WERI-Rb-1 (cell line): ENCODE measurements at regions not wholly inside any gene's neighbourhood (a gene's known extent, or its start where the extent isn't known, plus 50 kb on each side); places are given as distances from the start of the nearest gene placed in this dataset.
"Not testable (repeated sequence)": the region's sequence is repeated elsewhere in the genome, so short reads cannot be mapped to it uniquely, and the experiment has no call there.

Experiments
- DNase-seq: peaks from one replicate; pipeline ENCODE4 v3.0.0-alpha.2; 2020
- H3K27ac ChIP-seq: fragments of 250-450 bp; sonication (Bioruptor Pico); 2 replicates; pipeline ENCODE4 v1.5.1; 2020; ENCODE audit warnings: mild to moderate bottlenecking, moderate library complexity
- H3K27me3 ChIP-seq: fragments of 250-450 bp; sonication (Bioruptor Pico); 2 replicates; pipeline ENCODE4 v1.5.1; 2021; ENCODE audit warnings: mild to moderate bottlenecking, low read depth, moderate library complexity; ENCODE audit not compliant: insufficient read depth, severe bottlenecking
- H3K36me3 ChIP-seq: fragments of 250-450 bp; sonication (Bioruptor Pico); 2 replicates; pipeline ENCODE4 v1.5.1; 2020; ENCODE audit warnings: mild to moderate bottlenecking, moderate library complexity
- H3K4me3 ChIP-seq: 2 replicates; pipeline ENCODE4 v1.5.1; 2011; ENCODE audit warnings: low read depth, mild to moderate bottlenecking, control low read depth, low read length
- H3K9me3 ChIP-seq: fragments of 250-450 bp; sonication (Bioruptor Pico); 2 replicates; pipeline ENCODE4 v1.5.1; 2021; ENCODE audit warnings: mild to moderate bottlenecking, moderate library complexity; ENCODE audit not compliant: severe bottlenecking
- TF ChIP-seq, protein P1 (sequence below): IDR thresholded peaks from 2 replicates; pipeline ENCODE4 v1.5.1; 2011; ENCODE audit warnings: low read depth, mild to moderate bottlenecking, control low read depth, inconsistent platforms, low read length

DNA sequence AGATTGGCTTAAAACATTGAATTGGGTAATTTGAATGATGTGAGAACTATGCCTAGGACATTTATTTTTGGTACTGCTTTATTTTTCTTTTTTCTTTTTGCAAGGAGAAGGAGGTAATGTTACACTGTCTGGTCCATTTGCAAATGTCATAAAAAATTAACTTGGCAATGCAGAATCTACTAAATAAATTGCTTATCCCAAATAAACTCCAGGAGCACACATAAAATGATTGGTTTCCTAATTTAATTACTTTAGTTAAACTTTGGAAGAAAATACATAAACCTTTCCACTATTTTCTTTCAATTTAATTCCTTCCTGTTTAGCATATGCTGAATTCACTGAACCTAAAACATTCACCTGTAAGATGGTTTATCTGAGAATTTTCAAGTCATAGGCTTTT is 238.4 kb upstream of the ETAA1 start:
- no peaks in the 10 kb centered on the region for H3K9me3 ChIP-seq
- H3K4me3 ChIP-seq: no peak overlapping the region
- DNase-seq: no peak
- no peaks in the 10 kb centered on the region for H3K36me3 ChIP-seq
- TF ChIP-seq, protein P1, sequence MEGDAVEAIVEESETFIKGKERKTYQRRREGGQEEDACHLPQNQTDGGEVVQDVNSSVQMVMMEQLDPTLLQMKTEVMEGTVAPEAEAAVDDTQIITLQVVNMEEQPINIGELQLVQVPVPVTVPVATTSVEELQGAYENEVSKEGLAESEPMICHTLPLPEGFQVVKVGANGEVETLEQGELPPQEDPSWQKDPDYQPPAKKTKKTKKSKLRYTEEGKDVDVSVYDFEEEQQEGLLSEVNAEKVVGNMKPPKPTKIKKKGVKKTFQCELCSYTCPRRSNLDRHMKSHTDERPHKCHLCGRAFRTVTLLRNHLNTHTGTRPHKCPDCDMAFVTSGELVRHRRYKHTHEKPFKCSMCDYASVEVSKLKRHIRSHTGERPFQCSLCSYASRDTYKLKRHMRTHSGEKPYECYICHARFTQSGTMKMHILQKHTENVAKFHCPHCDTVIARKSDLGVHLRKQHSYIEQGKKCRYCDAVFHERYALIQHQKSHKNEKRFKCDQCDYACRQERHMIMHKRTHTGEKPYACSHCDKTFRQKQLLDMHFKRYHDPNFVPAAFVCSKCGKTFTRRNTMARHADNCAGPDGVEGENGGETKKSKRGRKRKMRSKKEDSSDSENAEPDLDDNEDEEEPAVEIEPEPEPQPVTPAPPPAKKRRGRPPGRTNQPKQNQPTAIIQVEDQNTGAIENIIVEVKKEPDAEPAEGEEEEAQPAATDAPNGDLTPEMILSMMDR: no peak
- peaks cover 20% of the 10 kb centered on the region for H3K27me3 ChIP-seq
- no peak overlapping the region for H3K27ac ChIP-seq

DNA sequence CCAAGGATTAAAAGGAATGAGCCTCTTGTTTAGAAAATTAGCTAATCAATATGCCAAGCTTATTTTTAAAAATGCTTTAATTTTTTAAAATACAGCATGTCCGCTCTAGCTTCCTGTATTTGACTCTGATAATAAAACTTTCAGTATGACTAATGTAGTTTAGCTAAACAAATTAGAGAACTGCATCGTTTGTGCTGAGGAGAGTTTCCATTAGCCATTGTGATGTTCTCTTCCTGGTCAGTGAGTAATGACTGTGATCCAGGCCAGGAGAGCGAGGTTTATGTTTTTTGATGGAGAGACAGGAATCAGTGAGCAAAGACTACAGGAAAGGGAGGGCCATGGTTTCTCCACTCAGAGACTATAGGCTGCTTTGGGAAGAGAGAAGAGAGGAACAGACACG is 237.2 kb upstream of the ETAA1 start:
- no peaks in the 10 kb centered on the region for H3K9me3 ChIP-seq
- TF ChIP-seq, protein P1: no peak
- peaks cover 13% of the 10 kb centered on the region for H3K27me3 ChIP-seq
- no peak overlapping the region for H3K27ac ChIP-seq
- DNase-seq: no peak
- H3K36me3 ChIP-seq: no peaks in the 10 kb centered on the region
- no peak overlapping the region for H3K4me3 ChIP-seq

DNA sequence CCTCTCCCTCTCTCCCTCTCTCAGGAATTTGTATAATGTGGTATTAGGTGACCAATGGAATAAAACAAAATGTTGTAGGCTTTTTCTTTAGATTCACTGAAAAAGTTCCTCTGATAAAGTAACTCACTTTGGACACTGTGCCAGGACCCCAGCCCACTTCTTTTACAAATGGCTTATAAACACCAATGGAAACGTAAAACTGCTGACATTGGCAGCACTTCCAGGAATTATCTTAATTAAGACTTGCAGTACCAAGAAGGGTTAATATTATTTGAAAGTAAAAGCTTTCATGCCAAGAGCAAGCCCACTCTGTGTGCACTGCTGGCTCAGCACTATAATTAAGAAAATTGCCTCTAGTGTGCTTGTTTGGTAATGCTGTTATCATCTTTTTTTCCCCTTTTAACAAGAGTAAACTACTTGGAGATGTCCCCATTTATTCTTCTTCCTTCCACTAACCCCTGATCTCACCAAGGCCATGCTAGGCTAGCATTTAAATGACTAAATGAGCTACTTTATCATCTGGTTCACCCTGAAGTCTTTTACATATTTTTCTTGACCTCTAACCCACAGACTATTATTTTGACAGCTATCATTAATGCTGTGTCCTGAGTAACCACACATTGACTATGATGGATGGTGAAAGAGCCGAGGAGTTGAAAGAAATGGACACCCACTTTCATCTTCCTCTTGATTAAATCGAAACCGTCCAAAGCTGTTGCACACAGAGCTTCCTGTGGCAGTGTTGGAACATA is 232.2 kb upstream of the ETAA1 start:
- Histone ChIP-seq H3K36me3 (no peaks in the 10 kb centered on the region), H3K27me3 (peaks cover 2% of the 10 kb centered on the region), H3K27ac (no peak overlapping the region), H3K4me3 (no peak overlapping the region), H3K9me3 (no peaks in the 10 kb centered on the region)
- DNase-seq: no peak
- TF ChIP-seq, protein P1: no peak

DNA sequence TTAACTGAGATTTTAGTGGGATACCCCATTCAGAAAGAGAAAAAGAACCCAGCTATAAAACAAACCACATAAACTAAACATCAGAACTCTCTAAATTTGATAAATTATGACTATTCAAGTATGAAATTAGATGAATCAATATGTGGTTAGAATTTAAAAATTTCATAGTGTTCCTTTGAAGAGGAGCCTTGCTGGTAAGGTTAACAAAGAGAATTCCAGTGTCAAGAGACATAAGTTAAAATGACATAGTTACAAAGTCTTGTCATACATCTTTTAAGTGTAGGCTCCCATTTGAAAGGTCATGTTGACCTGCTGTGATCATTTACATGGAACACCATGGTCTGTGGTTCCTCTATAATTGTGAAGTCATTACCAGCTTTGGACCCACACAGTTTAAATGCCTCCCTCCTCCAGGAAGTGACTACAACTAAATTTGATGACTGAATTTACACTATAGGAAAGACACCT is 231.6 kb upstream of the ETAA1 start:
- DNase-seq: no peak
- Histone ChIP-seq H3K9me3 (no peaks in the 10 kb centered on the region), H3K27ac (no peak overlapping the region), H3K4me3 (no peak overlapping the region), H3K27me3 (no peaks in the 10 kb centered on the region), H3K36me3 (no peaks in the 10 kb centered on the region)
- TF ChIP-seq, protein P1: no peak

DNA sequence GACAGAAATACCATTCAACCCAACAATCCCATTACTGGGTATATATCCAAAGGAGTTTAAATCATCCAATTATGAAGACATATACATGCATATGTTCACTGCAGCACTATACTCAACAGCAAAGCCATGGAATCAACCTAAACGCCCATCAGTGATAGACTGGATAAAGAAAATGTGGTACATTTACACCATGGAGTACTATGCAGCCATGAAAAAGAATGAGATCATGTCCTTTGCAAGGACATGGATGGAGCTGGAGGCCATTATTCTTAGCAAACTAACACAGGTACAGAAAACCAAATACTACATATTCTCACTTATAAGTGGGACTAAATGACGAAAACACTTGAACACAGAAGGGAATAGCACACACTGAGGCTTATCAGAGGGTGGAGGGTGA is 230.6 kb upstream of the ETAA1 start:
- DNase-seq, H3K36me3 ChIP-seq, H3K9me3 ChIP-seq, H3K27ac ChIP-seq, H3K27me3 ChIP-seq, H3K4me3 ChIP-seq: not testable (repeated sequence)

DNA sequence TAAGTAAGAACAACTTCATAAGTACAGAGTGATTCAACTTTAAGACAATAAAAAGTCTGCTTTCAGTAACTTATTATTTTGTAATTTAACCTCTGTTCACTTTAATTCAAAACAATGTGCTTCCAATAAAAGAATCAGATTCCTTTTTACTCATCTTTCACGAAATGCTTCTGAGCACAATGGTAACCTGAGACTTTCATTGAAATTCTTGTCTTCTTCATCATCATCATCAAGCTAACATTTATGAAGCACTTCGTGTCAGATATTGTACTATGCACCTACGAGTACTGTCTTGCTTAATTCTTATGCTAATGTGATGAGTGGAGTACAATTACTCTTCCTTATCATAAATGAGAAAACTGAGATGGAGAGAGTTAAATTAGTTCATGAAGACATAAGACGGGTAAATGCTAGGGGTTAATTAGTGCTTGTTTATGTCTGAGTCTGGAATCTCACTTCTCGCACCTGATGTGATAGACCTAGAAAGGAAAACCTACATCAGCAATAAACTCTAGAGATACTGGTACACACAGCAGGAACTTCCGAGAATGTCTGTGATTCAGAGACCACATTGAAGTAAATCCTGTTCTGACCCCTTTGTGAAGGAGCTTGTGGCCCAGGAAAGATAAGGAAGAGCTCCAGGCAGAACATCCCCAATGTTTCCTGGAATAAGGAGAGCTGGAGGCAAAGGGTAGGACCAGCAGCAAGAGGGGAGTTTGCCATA is 227.6 kb upstream of the ETAA1 start:
- TF ChIP-seq, protein P1: no peak
- Histone ChIP-seq H3K27ac (no peak overlapping the region), H3K4me3 (no peak overlapping the region), H3K9me3 (no peaks in the 10 kb centered on the region), H3K27me3 (peaks cover 12% of the 10 kb centered on the region), H3K36me3 (no peaks in the 10 kb centered on the region)
- DNase-seq: no peak
